DND-41 (cell line): ENCODE measurements at regions not wholly inside any gene's neighbourhood (a gene's known extent, or its start where the extent isn't known, plus 50 kb on each side); places are given as distances from the start of the nearest gene placed in this dataset.

Experiments used
- ATAC-seq: fragments of 200-7000 bp; cut with Tn5 transposase; 3 replicates; pipeline ENCODE4 v1.9.1; 2021; ENCODE audit warnings: low read depth; ENCODE audit not compliant: insufficient read depth
- DNase-seq: peaks from one replicate; pipeline ENCODE4 v3.0.0-alpha.2; 2020
- H2AFZ ChIP-seq: 2 replicates; pipeline ENCODE4 v1.6.0; 2012; ENCODE audit warnings: low read depth, low read length
- H3K27ac ChIP-seq: 2 replicates; pipeline ENCODE4 v1.5.1; 2012; ENCODE audit warnings: low read length, inconsistent platforms
- H3K27me3 ChIP-seq: fragments of 200-600 bp; sonication (generic); 2 replicates; pipeline ENCODE4 v1.6.0; 2012; ENCODE audit warnings: low read length, mild to moderate bottlenecking, inconsistent platforms; ENCODE audit not compliant: insufficient read depth, poor library complexity
- H3K36me3 ChIP-seq: 2 replicates; pipeline ENCODE4 v1.5.1; 2012; ENCODE audit warnings: low read length, inconsistent platforms; ENCODE audit not compliant: insufficient read depth
- H3K4me1 ChIP-seq: 2 replicates; pipeline ENCODE4 v1.5.1; 2012; ENCODE audit warnings: mild to moderate bottlenecking, low read length; ENCODE audit not compliant: insufficient read depth
- H3K4me2 ChIP-seq: 2 replicates; pipeline ENCODE4 v1.6.0; 2012; ENCODE audit warnings: mild to moderate bottlenecking, moderate library complexity, low read length, inconsistent platforms; ENCODE audit not compliant: insufficient read depth
- H3K4me3 ChIP-seq, 2 experiments: fragments of 200-600 bp in 1 of 2; shearing (Covaris generic) in 1 of 2; 2 replicates each; pipeline ENCODE4 v1.5.1; 2012 to 2016; ENCODE audit warnings: inconsistent platforms in 2 of 2, low read length in 2 of 2, mild to moderate bottlenecking in 2 of 2, low read depth in 1 of 2, moderate library complexity in 1 of 2
- H3K79me2 ChIP-seq: 2 replicates; pipeline ENCODE4 v1.6.0; 2012; ENCODE audit warnings: low read length, inconsistent platforms; ENCODE audit not compliant: insufficient read depth
- H3K9ac ChIP-seq: 2 replicates; pipeline ENCODE4 v1.6.0; 2012; ENCODE audit warnings: low read depth, mild to moderate bottlenecking, inconsistent platforms, low read length, moderate library complexity
- H3K9me3 ChIP-seq: 2 replicates; pipeline ENCODE4 v1.5.1; 2012; ENCODE audit warnings: low read length, moderate library complexity, mild to moderate bottlenecking, inconsistent platforms; ENCODE audit not compliant: insufficient read depth, severe bottlenecking
- H4K20me1 ChIP-seq: 2 replicates; pipeline ENCODE4 v1.6.0; 2012; ENCODE audit warnings: low read length; ENCODE audit not compliant: insufficient read depth
- EZH2 ChIP-seq: IDR thresholded peaks from 3 replicates; pipeline ENCODE4 v1.6.1; 2012; ENCODE audit warnings: borderline replicate concordance, low read depth, mild to moderate bottlenecking, moderate library complexity, low read length, inconsistent platforms; ENCODE audit not compliant: severe bottlenecking
- TF ChIP-seq, protein P1 (sequence below): IDR thresholded peaks from 2 replicates; pipeline ENCODE4 v1.5.1; 2012; ENCODE audit warnings: borderline replicate concordance, low read length, moderate library complexity, mild to moderate bottlenecking; ENCODE audit not compliant: poor library complexity, severe bottlenecking; ENCODE audit errors: extremely low read depth

- Histone ChIP-seq H3K9ac (no peak overlapping the region), H3K4me2 (no peak overlapping the region), H3K79me2 (no peaks in the 10 kb centered on the region), H3K9me3 (no peaks in the 10 kb centered on the region), H3K4me1 (no peaks in the 10 kb centered on the region), H4K20me1 (no peaks in the 10 kb centered on the region), H3K27ac (no peak overlapping the region), H3K36me3 (no peaks in the 10 kb centered on the region), H2AFZ (no peak overlapping the region), H3K27me3 (no peaks in the 10 kb centered on the region), H3K4me3 (no peak overlapping the region)
- DNase-seq: no peak
- no peak for ATAC-seq
- TF ChIP-seq EZH2: no peak
Observed at GRCh38 chr10:9510626-9511025, 1456.1 kb downstream of the GATA3 start.

DNA sequence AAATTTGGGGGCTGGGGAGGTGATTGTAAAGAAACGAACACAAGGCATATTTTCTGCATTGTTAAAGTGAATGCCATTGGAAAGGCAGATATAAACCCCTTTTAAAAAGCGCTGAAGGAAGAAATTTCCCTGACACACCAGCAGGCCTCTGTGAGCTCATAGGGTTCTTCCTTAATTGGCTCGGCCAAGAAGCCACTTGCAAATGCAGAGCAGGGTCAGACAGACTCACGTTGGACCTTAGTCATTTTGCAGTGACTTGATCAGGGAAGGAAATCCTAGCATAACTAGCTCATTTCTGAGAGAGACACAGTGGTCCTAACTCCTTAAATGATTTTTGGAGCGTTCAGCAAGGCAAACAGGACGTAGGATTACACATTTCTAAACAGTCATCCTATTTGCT, 1461.4 kb downstream of the GATA3 start:
- Histone ChIP-seq H3K9me3 (no peaks in the 10 kb centered on the region), H3K27me3 (no peaks in the 10 kb centered on the region), H3K4me2 (no peak overlapping the region), H2AFZ (no peak overlapping the region), H3K79me2 (no peaks in the 10 kb centered on the region), H3K27ac (no peak overlapping the region), H3K4me3 (no peak overlapping the region), H3K9ac (no peak overlapping the region), H3K36me3 (no peaks in the 10 kb centered on the region), H3K4me1 (no peaks in the 10 kb centered on the region), H4K20me1 (no peaks in the 10 kb centered on the region)
- no peak for DNase-seq
- no peak for ATAC-seq
- TF ChIP-seq, protein P1, sequence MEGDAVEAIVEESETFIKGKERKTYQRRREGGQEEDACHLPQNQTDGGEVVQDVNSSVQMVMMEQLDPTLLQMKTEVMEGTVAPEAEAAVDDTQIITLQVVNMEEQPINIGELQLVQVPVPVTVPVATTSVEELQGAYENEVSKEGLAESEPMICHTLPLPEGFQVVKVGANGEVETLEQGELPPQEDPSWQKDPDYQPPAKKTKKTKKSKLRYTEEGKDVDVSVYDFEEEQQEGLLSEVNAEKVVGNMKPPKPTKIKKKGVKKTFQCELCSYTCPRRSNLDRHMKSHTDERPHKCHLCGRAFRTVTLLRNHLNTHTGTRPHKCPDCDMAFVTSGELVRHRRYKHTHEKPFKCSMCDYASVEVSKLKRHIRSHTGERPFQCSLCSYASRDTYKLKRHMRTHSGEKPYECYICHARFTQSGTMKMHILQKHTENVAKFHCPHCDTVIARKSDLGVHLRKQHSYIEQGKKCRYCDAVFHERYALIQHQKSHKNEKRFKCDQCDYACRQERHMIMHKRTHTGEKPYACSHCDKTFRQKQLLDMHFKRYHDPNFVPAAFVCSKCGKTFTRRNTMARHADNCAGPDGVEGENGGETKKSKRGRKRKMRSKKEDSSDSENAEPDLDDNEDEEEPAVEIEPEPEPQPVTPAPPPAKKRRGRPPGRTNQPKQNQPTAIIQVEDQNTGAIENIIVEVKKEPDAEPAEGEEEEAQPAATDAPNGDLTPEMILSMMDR: no peak
- no peak for TF ChIP-seq EZH2

GRCh38 chr10:9535744-9536143, 1481.3 kb downstream of the GATA3 start:
- Histone ChIP-seq H3K27ac (no peak overlapping the region), H3K4me1 (no peaks in the 10 kb centered on the region), H3K4me3 (no peak overlapping the region), H3K4me2 (no peak overlapping the region), H3K27me3 (no peaks in the 10 kb centered on the region), H3K9ac (no peak overlapping the region), H2AFZ (no peak overlapping the region), H4K20me1 (no peaks in the 10 kb centered on the region), H3K9me3 (no peaks in the 10 kb centered on the region), H3K79me2 (no peaks in the 10 kb centered on the region), H3K36me3 (no peaks in the 10 kb centered on the region)
- DNase-seq (no peak), ATAC-seq (peak; percentile 29; the same call in 1 of the 3 replicates)
- TF ChIP-seq, protein P1: no peak
- TF ChIP-seq EZH2: no peak

- peaks cover 3% of the 10 kb centered on the region for H3K27me3 ChIP-seq
- H3K4me1 ChIP-seq: no peaks in the 10 kb centered on the region
- H3K27ac ChIP-seq: no peak overlapping the region
- H3K4me3 ChIP-seq: no peak overlapping the region
- ATAC-seq (no peak), DNase-seq (no peak)
- H3K36me3 ChIP-seq: no peaks in the 10 kb centered on the region
- no peaks in the 10 kb centered on the region for H4K20me1 ChIP-seq
- H3K9me3 ChIP-seq: no peaks in the 10 kb centered on the region
- H3K4me2 ChIP-seq: no peak overlapping the region
- TF ChIP-seq EZH2: no peak
- TF ChIP-seq, protein P1: no peak
- no peak overlapping the region for H2AFZ ChIP-seq
- no peak overlapping the region for H3K9ac ChIP-seq
- H3K79me2 ChIP-seq: no peaks in the 10 kb centered on the region
Observed at GRCh38 chr10:9545073-9545472, 1472.6 kb upstream of the CELF2 start.
